K562 (cell line): ENCODE measurements at regions not wholly inside any gene's neighbourhood (a gene's known extent, or its start where the extent isn't known, plus 50 kb on each side); places are given as distances from the start of the nearest gene placed in this dataset.

Experiments used
- ATAC-seq: fragments of 200-7000 bp; cut with Tn5 transposase; 3 replicates; pipeline ENCODE4 v1.9.1; 2020; ENCODE audit warnings: moderate library complexity
- BruUV-seq: library from RNA; stranded (reverse); fragments of 400-500 nt; replicated peaks from 2 replicates; lab custom pipeline; 2021; lab: Mats Ljungman, UMichigan
- CTCF ChIA-PET: fragments of 300-600 bp; formaldehyde crosslinking; extraction: SDS; loops from one replicate; lab custom pipeline; 2021; ENCODE audit warnings: low intra/inter-chr PET ratio; lab: Yijun Ruan, JAX
- POLR2A ChIA-PET: fragments of 300-600, 350-650 bp; sonication (Branson Sonifier 250); formaldehyde crosslinking; extraction: SDS; loops from one replicate; lab custom pipeline; 2021; ENCODE audit warnings: antibody characterized with exemption, inconsistent platforms; lab: Yijun Ruan, JAX
- DNase-seq, 4 experiments: peaks; one replicate each; pipeline versions ENCODE4 v3.0.0 to v3.0.0-alpha.2; 2011 to 2018; ENCODE audit warnings: low spot score in 3 of 4, mixed read lengths in 3 of 4; ENCODE audit errors: extremely low read depth in 1 of 4
- FAIRE-seq: peaks from 2 replicates; lab custom pipeline; 2011; peaks lifted over from hg19 to GRCh38; lab: Jason Lieb, UNC
- H2AFZ ChIP-seq: 2 replicates; pipeline ENCODE4 v1.6.0; 2011; ENCODE audit warnings: low read depth, low read length, control low read depth, inconsistent platforms
- H3K27ac ChIP-seq: fragments of 200-600 bp; 3 replicates; pipeline ENCODE4 v1.8.0; 2011; ENCODE audit warnings: low read depth, mild to moderate bottlenecking, control low read depth, inconsistent platforms, low read length, moderate library complexity, mixed read lengths; ENCODE audit errors: extremely low read depth
- H3K27me3 ChIP-seq, 2 experiments: fragments of 300-600 bp in 1 of 2; 2 replicates in 1 of 2; 3 replicates in 1 of 2; pipeline versions ENCODE4 v1.6.0 to v1.8.0; 2011; ENCODE audit warnings: inconsistent platforms in 2 of 2, low read length in 2 of 2, mild to moderate bottlenecking in 1 of 2, mixed read lengths in 1 of 2, moderate library complexity in 1 of 2; ENCODE audit not compliant: control insufficient read depth in 2 of 2, insufficient read depth in 2 of 2
- H3K36me3 ChIP-seq: fragments of 300-600 bp; 3 replicates; pipeline ENCODE4 v1.8.0; 2011; ENCODE audit warnings: mild to moderate bottlenecking, low read length, inconsistent platforms; ENCODE audit not compliant: control insufficient read depth, insufficient read depth
- H3K4me1 ChIP-seq, 2 experiments: fragments of 200-600 bp in 1 of 2; replicated peaks in 1 of 2; 2 replicates in 1 of 2; 3 replicates in 1 of 2; pipeline versions ENCODE4 v1.5.1 to v1.8.0; 2011; ENCODE audit warnings: inconsistent platforms in 2 of 2, low read length in 2 of 2, mild to moderate bottlenecking in 1 of 2, mixed read lengths in 1 of 2, moderate library complexity in 1 of 2; ENCODE audit not compliant: control insufficient read depth in 2 of 2, insufficient read depth in 2 of 2
- H3K4me2 ChIP-seq: 2 replicates; pipeline ENCODE4 v1.6.1; 2011; ENCODE audit warnings: low read length, control low read depth, inconsistent platforms, mixed read lengths; ENCODE audit not compliant: insufficient read depth
- H3K4me3 ChIP-seq: fragments of 200-600 bp; sonication (generic), shearing (Covaris generic); 2 replicates; pipeline ENCODE4 v1.5.1; 2016; ENCODE audit warnings: control low read depth, inconsistent platforms
- H3K79me2 ChIP-seq: fragments of 200-600 bp; 3 replicates; pipeline ENCODE4 v1.8.0; 2011; ENCODE audit warnings: low read length, inconsistent platforms; ENCODE audit not compliant: control insufficient read depth, insufficient read depth
- H3K9ac ChIP-seq, 2 experiments: 2 replicates each; pipeline versions ENCODE4 v1.6.0 to v1.6.1; 2011; ENCODE audit warnings: low read depth in 2 of 2, low read length in 2 of 2, control low read depth in 1 of 2, inconsistent platforms in 1 of 2, mild to moderate bottlenecking in 1 of 2, mixed read lengths in 1 of 2; ENCODE audit not compliant: insufficient read depth in 1 of 2
- H3K9me1 ChIP-seq: one replicate; pipeline ENCODE4 v1.6.0; 2011; ENCODE audit warnings: inconsistent platforms, mild to moderate bottlenecking, low read length, moderate library complexity; ENCODE audit not compliant: control insufficient read depth, insufficient read depth
- H3K9me3 ChIP-seq: replicated peaks from 2 replicates; pipeline ENCODE4 v1.5.1; 2011; ENCODE audit warnings: low read depth, low read length, inconsistent platforms; ENCODE audit not compliant: control insufficient read depth, insufficient read depth
- H4K20me1 ChIP-seq: replicated peaks from 2 replicates; pipeline ENCODE4 v1.6.1; 2011; ENCODE audit warnings: low read length, inconsistent platforms, mixed read lengths; ENCODE audit not compliant: control insufficient read depth, insufficient read depth
- ID3 ChIP-seq, 2 experiments: fragments of 250-450 bp in 1 of 2; fragments of 450-650 bp in 1 of 2; sonication (Bioruptor Pico) in 1 of 2; IDR thresholded peaks; 2 replicates each; pipeline versions ENCODE4 v1.6.1 to v1.8.0; 2016 to 2021; ENCODE audit warnings: mild to moderate bottlenecking in 2 of 2, moderate library complexity in 2 of 2, missing compliant biosample characterization in 1 of 2, missing genetic modification characterization in 1 of 2
- TFE3 ChIP-seq: fragments of 450-650 bp; formaldehyde crosslinking; IDR thresholded peaks from 2 replicates; pipeline ENCODE4 v1.4.0; 2020; ENCODE audit warnings: mild to moderate bottlenecking, mixed read lengths
- ZNF280A ChIP-seq: fragments of 450-650 bp; IDR thresholded peaks from 2 replicates; pipeline ENCODE4 v1.6.1; 2018; ENCODE audit warnings: mild to moderate bottlenecking, low read depth; ENCODE audit not compliant: partially characterized antibody
- WGBS: fragments of 100-300 bp; shearing (Covaris generic); methylation state at CpG from one replicate; pipeline ENCODE4 v1.1.6; 2016; ENCODE audit warnings: low coverage, mixed read lengths; ENCODE audit not compliant: insufficient coverage; ENCODE audit errors: missing lambda C conversion rate; 5-methylcytosine and 5-hydroxymethylcytosine counted together
- in situ Hi-C: fragments of 300-500 bp; cut with MboI; formaldehyde crosslinking; loops from 4 replicates; pipeline ENCODE4 v1.15.0; 2018; ENCODE audit warnings: inconsistent platforms, mixed read lengths
- intact Hi-C: fragments of 100-400 bp; cut with micrococcal nuclease; formaldehyde crosslinking; loops from 2 replicates; pipeline ENCODE4 v1.14.2; 2022

- TF ChIP-seq ID3 (CRISPR knock-in tag; IDR thresholded peaks at IDR 0.05) (no peak), ID3 (tag; IDR thresholded peaks at IDR 0.05) (no peak)
Measured at GRCh38 chr20:11833825-11834224, 83.9 kb upstream of the BTBD3 start (continued).

GRCh38 chr20:11838076-11838636 lies 79.5 kb upstream of the BTBD3 start:
- Histone ChIP-seq H3K9ac (no peak overlapping the region), H3K79me2 (no peaks in the 10 kb centered on the region), H3K4me3 (no peak overlapping the region), H3K36me3 (no peaks in the 10 kb centered on the region), H3K9me1 (no peaks in the 10 kb centered on the region), H3K9me3 (no peaks in the 10 kb centered on the region), H3K27ac (no peak overlapping the region), H3K4me1 (no peaks in the 10 kb centered on the region), H3K4me2 (no peak overlapping the region)
- POLR2A ChIA-PET = no interaction called here
- 0% methylated on average over 2 of the region's 4 CpGs for WGBS
- no TSS peak for BruUV-seq
- intact Hi-C loops = no loop called here
- FAIRE-seq (no peak), DNase-seq (no peak)
- in situ Hi-C loops = no loop called here
- TF ChIP-seq TFE3 (CRISPR knock-in tag) (peak; percentile 57), ZNF280A (no peak)
- TF ChIP-seq, all 486 proteins: peak for 1
- CTCF ChIA-PET = no interaction called here
- no peak for ATAC-seq
- Histone ChIP-seq H3K27me3 (no peaks in the 10 kb centered on the region), H2AFZ (no peak overlapping the region), H4K20me1 (no peaks in the 10 kb centered on the region)
